Suppressor macrophage treated with lipopolysaccharide for 1 hour (primary cell): ENCODE measurements at regions not wholly inside any gene's neighbourhood (a gene's known extent, or its start where the extent isn't known, plus 50 kb on each side); places are given as distances from the start of the nearest gene placed in this dataset.

Source experiments
- DNase-seq, 3 donors: peaks; one replicate each; pipeline ENCODE4 v3.0.0-alpha.2; 2020 to 2022

GRCh38 chr19:29263305-29264135 lies 50.6 kb upstream of the UQCRFS1 start:
- peak; percentile 43 to 63 (median 45) for DNase-seq

GRCh38 chr19:29264897-29265296 lies 51.9 kb upstream of the UQCRFS1 start:
- no peak for DNase-seq

- no peak for DNase-seq
Measured at GRCh38 chr19:29265436-29265835, 52.5 kb upstream of the UQCRFS1 start.

DNA sequence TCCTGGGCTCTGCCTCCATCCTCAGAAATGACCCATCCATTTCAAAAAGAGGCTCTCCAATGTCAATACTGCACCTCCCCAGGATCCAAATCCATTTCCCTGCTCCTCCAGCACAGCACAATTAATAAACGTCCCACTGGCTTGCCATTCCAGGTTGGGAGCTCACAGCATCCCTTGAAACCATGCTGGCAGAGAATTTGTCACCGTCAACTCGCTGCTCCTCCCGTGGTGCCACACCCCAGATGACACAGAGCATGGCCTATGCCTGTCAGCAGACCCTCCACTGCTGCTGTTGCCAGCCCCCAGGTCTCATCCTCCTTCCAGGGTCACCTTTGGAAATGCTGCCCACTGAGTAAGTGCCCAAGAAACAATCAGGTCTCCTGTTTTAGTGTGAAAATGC lies 53.0 kb upstream of the UQCRFS1 start:
- no peak for DNase-seq

- no peak for DNase-seq
Measured at GRCh38 chr19:29266603-29267002, 53.7 kb upstream of the UQCRFS1 start.

DNA sequence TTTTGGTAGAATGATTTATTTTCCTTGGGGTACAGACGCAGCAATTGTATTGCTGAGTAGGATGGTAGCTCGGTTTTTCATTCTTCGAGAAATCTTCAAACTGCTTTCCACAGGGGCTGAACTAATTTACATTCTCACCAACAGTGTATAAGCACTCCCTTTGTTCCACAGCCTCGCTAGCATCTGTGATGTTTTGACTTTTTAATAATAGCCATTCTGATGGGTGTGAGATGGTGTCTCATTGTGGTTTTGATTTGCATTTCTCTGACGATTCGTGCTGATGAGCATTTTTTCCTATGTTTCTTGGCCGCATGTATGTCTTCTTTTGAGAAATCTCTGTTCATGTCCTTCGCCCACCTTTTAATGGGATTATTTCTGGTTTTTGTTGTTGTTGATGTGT lies 54.8 kb upstream of the UQCRFS1 start:
- DNase-seq = no peak

GRCh38 chr19:29268103-29268502 lies 55.2 kb upstream of the UQCRFS1 start:
- no peak for DNase-seq

DNA sequence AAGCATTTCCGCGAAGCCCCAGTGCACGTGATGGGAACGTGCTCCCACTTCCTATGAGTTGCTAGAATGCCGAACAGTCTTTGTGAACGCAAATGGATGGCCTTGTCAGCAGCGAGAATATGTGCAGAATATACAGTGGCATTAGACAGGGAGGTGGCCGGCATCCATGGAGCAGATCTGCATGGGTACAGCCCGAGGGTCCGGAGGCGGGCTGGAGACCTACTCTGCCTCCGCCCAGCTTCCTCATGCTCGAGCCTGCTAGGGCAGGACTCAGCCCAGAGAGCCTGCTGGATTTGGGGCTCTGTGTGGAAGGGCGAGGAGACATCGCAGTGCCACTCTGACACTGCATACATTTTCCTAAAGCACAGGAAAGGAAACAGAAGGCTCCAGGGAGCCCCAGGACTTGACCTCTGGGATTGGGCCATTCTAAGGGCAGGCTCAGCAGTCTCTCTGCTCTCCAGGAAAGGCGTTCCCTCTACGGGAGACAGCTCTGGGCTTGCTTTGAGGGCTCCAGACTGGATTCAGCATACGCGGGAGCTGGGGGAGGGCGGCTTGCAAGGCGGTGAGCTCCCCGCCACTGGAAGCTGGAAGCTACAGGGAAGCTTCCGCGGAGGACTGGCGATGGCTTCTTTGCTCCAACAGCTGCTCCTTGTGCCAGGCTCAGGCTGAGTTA lies 55.9 kb upstream of the UQCRFS1 start:
- no peak for DNase-seq

DNA sequence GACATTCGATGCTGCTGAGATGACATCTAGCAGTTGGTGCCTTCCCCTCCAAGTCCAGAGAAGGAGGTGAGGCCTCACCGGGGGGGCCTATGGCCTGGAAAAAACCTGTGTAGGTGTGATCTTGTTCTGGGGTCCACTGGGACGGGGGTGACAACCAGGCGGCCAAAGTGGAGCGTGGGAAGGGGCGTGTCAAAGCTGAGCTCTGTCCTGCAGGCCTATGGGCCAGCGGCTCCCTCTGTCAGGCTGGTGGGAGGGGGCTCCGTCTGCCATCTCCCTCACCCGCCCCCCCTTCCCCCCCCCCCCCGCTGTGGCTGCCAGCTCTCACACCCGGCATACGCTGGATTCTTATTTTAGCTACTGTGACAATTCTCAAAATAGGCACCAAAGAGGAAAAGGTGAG lies 56.7 kb upstream of the UQCRFS1 start:
- no peak for DNase-seq

DNA sequence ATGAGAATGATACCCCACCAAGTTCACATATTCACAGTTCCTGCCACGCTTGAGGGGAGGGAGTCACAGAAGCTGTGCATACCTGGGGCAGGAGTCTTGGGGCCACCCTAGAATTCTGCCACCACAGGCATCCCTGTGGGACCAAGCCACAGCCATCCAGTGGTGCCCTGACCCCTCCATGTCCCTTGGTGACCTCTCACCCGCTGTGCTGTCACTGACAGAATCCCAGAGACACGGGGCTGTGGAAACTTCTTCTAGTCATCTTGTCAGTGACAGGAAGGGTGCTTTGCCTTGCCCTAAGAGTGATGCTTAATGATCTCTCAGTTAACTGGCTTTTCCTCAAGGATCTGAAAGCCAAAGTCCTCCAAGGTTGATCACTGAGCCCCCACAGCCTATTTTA lies 58.4 kb upstream of the UQCRFS1 start:
- DNase-seq = no peak

- DNase-seq = no peak
Measured at GRCh38 chr19:29271911-29272310, 59.0 kb upstream of the UQCRFS1 start.

- DNase-seq = no peak
Measured at GRCh38 chr19:29273000-29273640, 60.2 kb upstream of the UQCRFS1 start.

DNA sequence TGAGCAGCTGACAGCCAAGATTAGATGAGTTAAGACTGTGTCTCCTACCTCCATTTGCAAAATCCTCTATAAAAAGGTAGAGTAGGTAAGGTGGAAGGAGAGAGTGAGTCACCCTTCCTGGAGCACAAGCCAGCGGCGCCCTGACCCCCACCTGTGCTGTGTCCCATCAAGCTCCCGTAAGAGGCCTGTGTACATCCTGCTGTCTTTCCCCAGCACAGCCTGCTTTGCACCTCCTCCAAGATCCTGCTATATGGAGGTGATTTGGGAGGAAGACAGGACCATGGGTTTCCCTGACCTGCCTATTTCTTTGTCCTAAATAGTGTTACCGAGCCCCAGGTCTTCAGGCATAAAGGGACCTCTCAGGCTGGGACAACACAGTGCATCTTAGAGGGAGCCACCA lies 62.3 kb upstream of the UQCRFS1 start:
- no peak for DNase-seq

DNA sequence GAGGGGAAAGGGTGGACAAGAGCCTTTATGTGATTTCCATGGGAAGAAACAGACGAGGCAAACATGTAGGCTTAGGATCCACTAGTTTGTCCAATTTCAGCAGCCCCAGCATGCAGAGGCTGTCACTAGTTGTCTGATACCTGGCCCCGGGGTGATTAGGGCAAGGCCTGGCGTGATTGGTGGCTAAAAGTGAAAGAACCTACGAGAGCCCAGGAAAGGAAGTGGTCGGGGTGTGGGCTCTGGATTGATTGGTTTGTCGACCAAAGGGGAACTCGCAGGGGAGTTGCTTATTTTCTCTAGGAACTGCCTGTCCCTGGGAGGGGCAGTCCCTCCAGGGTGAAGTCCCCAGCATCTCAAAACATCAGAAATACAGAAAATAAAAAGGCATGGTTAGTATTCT lies 64.2 kb upstream of the UQCRFS1 start:
- DNase-seq = peak; percentile 18 to 27 (median 18)

- DNase-seq = no peak
Measured at GRCh38 chr19:29278716-29279115, 65.8 kb upstream of the UQCRFS1 start.

- DNase-seq = no peak
Measured at GRCh38 chr19:29283366-29283765, 70.4 kb upstream of the UQCRFS1 start.

DNA sequence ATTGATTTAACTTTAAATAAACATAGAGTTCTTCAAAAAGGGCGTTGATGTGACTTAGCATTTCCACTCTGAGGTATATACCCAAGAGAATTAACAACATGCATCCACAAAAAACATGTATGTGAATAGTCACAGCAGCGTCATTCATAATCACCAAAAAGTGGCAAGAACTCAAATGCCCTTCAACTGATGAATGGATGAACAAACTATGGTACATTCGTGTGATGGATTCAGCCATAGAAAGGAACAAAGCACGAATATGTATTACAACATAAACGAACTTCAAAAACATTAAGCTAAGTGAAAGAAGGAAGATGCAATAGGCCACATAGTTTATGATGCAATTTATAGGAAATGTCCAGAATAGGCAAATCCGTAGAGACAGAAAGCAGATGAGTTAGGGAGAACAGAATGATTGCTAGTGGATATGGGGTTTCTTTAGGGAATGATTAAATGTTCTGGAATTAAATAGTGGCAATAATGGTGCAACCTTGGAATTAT lies 72.3 kb upstream of the UQCRFS1 start:
- no peak for DNase-seq

DNA sequence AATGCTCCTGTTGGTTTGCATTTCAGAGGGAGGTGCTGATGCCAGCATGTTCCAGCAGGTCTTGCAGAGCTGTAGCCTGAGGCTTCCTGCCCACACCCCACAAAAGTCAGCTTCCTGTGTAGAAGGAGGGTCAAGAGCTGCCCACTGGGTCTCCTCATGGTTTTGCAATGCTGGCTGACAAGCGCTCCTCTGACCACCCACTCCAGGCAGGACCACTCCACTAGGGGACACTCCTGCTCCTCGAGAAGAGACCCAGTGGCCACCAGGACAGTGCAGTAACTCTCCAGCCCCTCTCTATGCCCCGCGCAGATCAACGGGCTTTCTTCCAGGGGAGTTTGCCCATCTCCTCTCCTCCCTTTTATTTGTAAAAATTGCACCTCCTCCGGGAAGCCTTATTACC lies 72.9 kb upstream of the UQCRFS1 start:
- no peak for DNase-seq

GRCh38 chr19:29287061-29287460 lies 74.1 kb upstream of the UQCRFS1 start:
- no peak for DNase-seq

- no peak for DNase-seq
Measured at GRCh38 chr19:29288256-29288655, 75.3 kb upstream of the UQCRFS1 start.

DNA sequence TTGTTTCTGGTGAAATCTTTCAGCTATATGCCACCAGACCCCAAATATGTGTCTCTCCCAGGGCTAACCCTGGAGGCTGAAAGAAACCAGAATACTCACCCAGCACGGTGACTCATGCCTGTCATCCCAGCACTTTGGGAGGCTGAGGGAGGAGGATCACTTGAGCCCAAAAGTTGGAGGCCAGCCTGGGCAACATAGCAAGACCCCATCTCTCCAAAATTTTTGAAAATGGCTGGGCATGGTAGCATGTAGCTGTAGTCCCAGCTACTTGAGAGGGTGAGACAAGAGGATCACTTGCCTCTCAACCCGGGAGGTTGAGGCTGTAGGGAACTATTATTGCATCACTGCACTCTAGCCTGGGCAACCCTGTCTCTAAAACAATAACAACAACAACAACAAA lies 76.1 kb upstream of the UQCRFS1 start:
- DNase-seq = no peak

DNA sequence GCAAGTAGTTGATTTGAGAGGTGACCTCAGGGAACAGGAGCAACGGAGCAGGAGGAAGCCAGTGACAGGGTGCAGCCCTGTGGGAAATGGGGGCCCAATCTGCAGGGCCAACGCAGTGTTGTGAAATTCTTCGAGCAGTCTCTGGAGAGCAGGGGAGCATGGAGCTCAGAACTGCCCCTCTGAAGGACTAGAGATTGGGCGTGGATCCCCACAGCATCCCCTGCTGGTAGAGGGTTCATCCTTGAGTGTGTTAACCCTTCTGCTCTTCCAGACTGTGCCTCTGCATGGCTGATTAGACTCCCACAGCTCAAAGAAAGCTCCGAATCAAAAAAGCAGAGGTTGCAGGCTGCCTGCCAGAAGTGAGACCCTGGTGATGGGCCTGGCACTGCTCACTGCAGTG lies 77.9 kb upstream of the UQCRFS1 start:
- no peak for DNase-seq

DNA sequence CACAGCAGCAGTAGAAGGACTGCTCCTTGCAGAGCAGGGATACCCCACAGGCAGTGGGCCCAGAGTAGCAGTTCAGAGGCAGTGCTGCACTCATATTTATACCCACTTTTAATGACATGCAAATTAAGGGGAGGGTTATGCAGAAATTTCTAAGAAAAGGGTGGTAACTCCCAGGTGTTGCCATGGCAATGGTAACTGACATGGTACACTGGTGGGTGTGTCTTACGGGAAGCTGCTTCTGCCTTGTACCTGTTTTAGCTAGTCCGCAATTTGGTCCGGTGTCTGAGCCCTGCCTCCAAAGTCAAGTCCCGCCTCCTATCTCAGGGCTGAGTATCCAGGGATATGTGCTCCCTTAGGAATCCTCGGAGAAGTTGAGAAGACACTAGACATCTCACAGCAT lies 79.2 kb upstream of the UQCRFS1 start:
- no peak for DNase-seq

- DNase-seq = no peak
Measured at GRCh38 chr19:29292562-29292961, 79.6 kb upstream of the UQCRFS1 start.
